ENCODE measurements at regions not wholly inside any gene's neighbourhood (a gene's known extent, or its start where the extent isn't known, plus 50 kb on each side); places are given as distances from the start of the nearest gene placed in this dataset.

DNA sequence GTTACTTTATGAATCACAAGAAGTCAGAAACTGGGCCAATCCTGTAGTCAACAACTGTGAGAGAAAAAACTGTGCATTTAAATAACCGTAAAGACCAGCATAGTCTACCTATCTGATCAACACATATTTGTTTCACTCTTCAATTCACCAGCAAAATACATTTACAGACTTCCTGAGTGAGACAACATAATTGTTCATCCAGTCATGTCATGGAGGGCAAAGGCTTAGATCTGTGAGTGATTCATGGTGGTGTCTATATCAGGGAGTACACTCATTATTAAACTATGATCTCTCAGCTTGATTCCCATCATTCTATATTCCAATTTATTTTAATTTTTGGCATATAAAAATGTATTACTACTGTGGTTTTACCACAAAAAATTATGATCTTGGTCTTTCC lies 694.6 kb downstream of the DNAH5 start:
- WGBS, 3 donors: 78 to 97% (median 88%) methylated on average over 1 of the region's 1 CpG
- H3K4me1 ChIP-seq (ENCODE audit: insufficient read depth): no peaks in the 10 kb centered on the region
- DNase-seq: no peak
- intact Hi-C loops (cut with DNase I): no loop called here
- no peak overlapping the region for H3K4me3 ChIP-seq
- no peak for TF ChIP-seq POLR2A (IDR thresholded peaks at IDR 0.05)
- TF ChIP-seq, protein P1, sequence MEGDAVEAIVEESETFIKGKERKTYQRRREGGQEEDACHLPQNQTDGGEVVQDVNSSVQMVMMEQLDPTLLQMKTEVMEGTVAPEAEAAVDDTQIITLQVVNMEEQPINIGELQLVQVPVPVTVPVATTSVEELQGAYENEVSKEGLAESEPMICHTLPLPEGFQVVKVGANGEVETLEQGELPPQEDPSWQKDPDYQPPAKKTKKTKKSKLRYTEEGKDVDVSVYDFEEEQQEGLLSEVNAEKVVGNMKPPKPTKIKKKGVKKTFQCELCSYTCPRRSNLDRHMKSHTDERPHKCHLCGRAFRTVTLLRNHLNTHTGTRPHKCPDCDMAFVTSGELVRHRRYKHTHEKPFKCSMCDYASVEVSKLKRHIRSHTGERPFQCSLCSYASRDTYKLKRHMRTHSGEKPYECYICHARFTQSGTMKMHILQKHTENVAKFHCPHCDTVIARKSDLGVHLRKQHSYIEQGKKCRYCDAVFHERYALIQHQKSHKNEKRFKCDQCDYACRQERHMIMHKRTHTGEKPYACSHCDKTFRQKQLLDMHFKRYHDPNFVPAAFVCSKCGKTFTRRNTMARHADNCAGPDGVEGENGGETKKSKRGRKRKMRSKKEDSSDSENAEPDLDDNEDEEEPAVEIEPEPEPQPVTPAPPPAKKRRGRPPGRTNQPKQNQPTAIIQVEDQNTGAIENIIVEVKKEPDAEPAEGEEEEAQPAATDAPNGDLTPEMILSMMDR (IDR thresholded peaks at IDR 0.05): no peak
- no peak for TF ChIP-seq EP300 (IDR thresholded peaks at IDR 0.05)
- no peaks in the 10 kb centered on the region for H3K36me3 ChIP-seq
- no peaks in the 10 kb centered on the region for H3K27me3 ChIP-seq
- H3K27ac ChIP-seq: no peak overlapping the region
- no peaks in the 10 kb centered on the region for H3K9me3 ChIP-seq

DNA sequence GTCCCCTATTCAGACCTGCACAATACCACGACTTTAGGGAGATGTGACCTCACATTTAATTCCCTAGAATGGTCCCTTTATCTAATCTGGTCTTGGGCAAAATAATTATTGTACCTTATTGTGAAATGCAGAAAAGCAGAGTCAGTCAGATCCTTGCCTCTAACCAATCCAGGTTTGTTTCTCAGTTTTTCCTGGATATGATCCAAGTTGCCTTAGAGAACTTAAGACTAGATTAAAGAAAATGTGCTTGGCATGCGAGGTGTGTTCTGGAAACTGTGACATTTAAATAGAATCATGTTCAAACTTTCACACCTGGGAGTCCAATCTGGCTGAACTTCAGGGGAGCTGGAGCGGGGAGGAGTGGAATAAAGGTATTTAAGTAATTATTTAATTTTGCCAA lies 696.2 kb downstream of the DNAH5 start:
- H3K27ac ChIP-seq: no peak overlapping the region
- peaks cover 0 to 5% of the 10 kb centered on the region in 2 donors for H3K9me3 ChIP-seq
- no peak for TF ChIP-seq EP300 (IDR thresholded peaks at IDR 0.05)
- TF ChIP-seq POLR2A (IDR thresholded peaks at IDR 0.05): no peak
- TF ChIP-seq, protein P1 (IDR thresholded peaks at IDR 0.05): no peak
- no peak overlapping the region for H3K4me3 ChIP-seq
- intact Hi-C loops (cut with DNase I): no loop called here
- H3K36me3 ChIP-seq: no peaks in the 10 kb centered on the region
- 18 to 33% (median 22%) methylated on average over 3 of the region's 3 CpGs for WGBS, 3 donors
- no peaks in the 10 kb centered on the region for H3K4me1 ChIP-seq (ENCODE audit: insufficient read depth)
- no peak for DNase-seq
- H3K27me3 ChIP-seq: no peaks in the 10 kb centered on the region

DNA sequence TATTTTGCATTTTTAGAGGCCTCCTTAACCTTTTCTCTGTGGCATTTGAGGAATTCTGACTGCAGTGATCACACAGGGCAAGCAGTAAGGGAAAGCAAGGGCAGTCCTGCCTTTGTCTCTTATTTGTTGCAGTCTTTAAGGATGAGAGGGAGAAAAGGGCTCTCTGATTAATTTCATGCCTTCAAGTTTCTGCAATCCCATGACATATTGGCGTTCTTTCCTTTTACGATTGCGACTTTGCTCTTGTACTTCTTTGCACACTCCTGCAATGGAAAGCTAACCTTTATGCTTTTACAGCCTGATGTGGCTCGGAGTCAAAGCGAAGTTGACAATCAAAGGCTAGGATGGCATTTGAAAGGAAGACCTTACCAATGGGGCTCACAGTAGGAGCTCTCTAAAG lies 698.4 kb downstream of the DNAH5 start:
- TF ChIP-seq EP300 (IDR thresholded peaks at IDR 0.05) (no peak), POLR2A (IDR thresholded peaks at IDR 0.05) (no peak)
- TF ChIP-seq, protein P1 (IDR thresholded peaks at IDR 0.05): no peak
- H3K27ac ChIP-seq: no peak overlapping the region
- H3K4me1 ChIP-seq (ENCODE audit: insufficient read depth): no peaks in the 10 kb centered on the region
- peaks cover 0 to 5% of the 10 kb centered on the region in 2 donors for H3K9me3 ChIP-seq
- no peaks in the 10 kb centered on the region for H3K27me3 ChIP-seq
- intact Hi-C loops (cut with DNase I): no loop called here
- no peak for DNase-seq
- no peak overlapping the region for H3K4me3 ChIP-seq
- no peaks in the 10 kb centered on the region for H3K36me3 ChIP-seq
- WGBS, 3 donors: 66 to 75% (median 70%) methylated on average over 5 of the region's 5 CpGs

DNA sequence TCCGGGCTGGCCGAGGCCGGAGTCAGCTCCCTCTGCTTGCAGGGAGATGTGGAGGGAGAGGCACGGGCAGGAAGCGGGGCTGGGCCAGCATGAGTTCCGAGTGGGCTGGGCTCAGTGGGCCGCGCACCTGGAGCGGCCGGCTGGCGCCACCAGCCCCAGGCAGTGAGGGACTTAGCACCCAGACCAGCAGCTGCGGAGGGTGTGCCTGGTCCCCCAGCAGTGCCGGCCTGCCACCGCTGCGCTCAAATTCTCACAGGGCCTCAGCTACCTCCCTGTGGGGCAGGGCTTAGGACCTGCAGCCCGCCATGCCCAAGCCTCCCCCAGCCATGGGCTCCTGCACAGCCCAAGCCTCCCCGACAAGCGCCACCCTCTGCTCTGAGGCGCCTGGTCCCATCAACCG lies 700.3 kb downstream of the DNAH5 start:
- H3K36me3 ChIP-seq: no peaks in the 10 kb centered on the region
- WGBS, 3 donors: 86 to 91% (median 87%) methylated on average over 16 to 20 of the region's 20 CpGs
- no peak overlapping the region for H3K4me3 ChIP-seq
- no peak for DNase-seq
- H3K9me3 ChIP-seq: peaks cover 0 to 5% of the 10 kb centered on the region in 2 donors
- intact Hi-C loops (cut with DNase I): no loop called here
- H3K27me3 ChIP-seq: no peaks in the 10 kb centered on the region
- H3K27ac ChIP-seq: no peak overlapping the region
- TF ChIP-seq, protein P1 (IDR thresholded peaks at IDR 0.05): no peak
- no peak for TF ChIP-seq EP300 (IDR thresholded peaks at IDR 0.05)
- TF ChIP-seq POLR2A (IDR thresholded peaks at IDR 0.05): no peak
- no peaks in the 10 kb centered on the region for H3K4me1 ChIP-seq (ENCODE audit: insufficient read depth)

DNA sequence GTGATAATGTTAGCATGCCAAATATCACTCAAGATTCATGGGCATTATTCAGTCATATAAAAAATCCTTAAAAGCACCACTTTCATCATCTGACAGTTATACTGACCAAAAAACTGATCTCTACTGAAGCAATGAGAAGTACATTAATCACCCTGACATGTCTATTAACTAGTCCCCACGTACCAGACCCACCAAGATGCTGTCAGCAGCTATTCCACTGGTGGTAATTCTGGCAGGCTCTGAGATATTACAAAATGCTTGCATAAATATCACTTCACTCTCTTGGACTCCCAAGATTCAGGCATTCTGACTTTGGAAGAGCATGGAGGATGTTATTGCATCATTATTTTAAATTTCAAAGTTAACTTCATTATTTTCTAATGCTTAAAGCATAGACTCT lies 717.0 kb downstream of the DNAH5 start:
- Histone ChIP-seq H3K4me3 (no peak overlapping the region), H3K36me3 (no peaks in the 10 kb centered on the region), H3K27ac (no peak overlapping the region), H3K4me1 (ENCODE audit: insufficient read depth) (no peaks in the 10 kb centered on the region), H3K27me3 (no peaks in the 10 kb centered on the region), H3K9me3 (no peaks in the 10 kb centered on the region)
- TF ChIP-seq, protein P1 (IDR thresholded peaks at IDR 0.05): no peak
- no peak for TF ChIP-seq POLR2A (IDR thresholded peaks at IDR 0.05)
- no peak for TF ChIP-seq EP300 (IDR thresholded peaks at IDR 0.05)
- intact Hi-C loops (cut with DNase I): no loop called here
- WGBS, 3 donors: 0 to 13% (median 3%) methylated on average over 1 of the region's 1 CpG
- DNase-seq: no peak
